GM23338 (cell line): ENCODE measurements at regions not wholly inside any gene's neighbourhood (a gene's known extent, or its start where the extent isn't known, plus 50 kb on each side); places are given as distances from the start of the nearest gene placed in this dataset.

Experiments
- ATAC-seq: fragments of 200-7000 bp; cut with Tn5 transposase; 3 replicates; pipeline ENCODE4 v1.9.1; 2020
- DNase-seq: peaks from one replicate; pipeline ENCODE4 v3.0.0-alpha.2; 2015; ENCODE audit warnings: low spot score
- H2AFZ ChIP-seq: fragments of 200-600 bp; sonication (generic); 2 replicates; pipeline ENCODE4 v1.8.0; 2016; ENCODE audit warnings: antibody characterized with exemption, mild to moderate bottlenecking, moderate library complexity
- H3F3A ChIP-seq: fragments of 200-600 bp; sonication (generic); replicated peaks from 2 replicates; pipeline ENCODE4 v1.8.0; 2017; ENCODE audit warnings: antibody characterized with exemption, mixed run types, low read depth
- H3K27ac ChIP-seq: fragments of 200-600 bp; sonication (generic); 2 replicates; pipeline ENCODE4 v1.6.1; 2016; ENCODE audit warnings: low read depth
- H3K27me3 ChIP-seq: fragments of 200-600 bp; sonication (generic); 2 replicates; pipeline ENCODE4 v1.8.0; 2016; ENCODE audit warnings: mild to moderate bottlenecking, mixed run types, moderate library complexity; ENCODE audit not compliant: insufficient read depth
- H3K36me3 ChIP-seq: fragments of 200-600 bp; sonication (generic); 2 replicates; pipeline ENCODE4 v1.8.0; 2016; ENCODE audit warnings: mild to moderate bottlenecking; ENCODE audit not compliant: insufficient read depth
- H3K4me1 ChIP-seq: fragments of 200-600 bp; sonication (generic); 2 replicates; pipeline ENCODE4 v1.8.0; 2016; ENCODE audit warnings: mild to moderate bottlenecking, moderate library complexity; ENCODE audit not compliant: insufficient read depth
- H3K4me2 ChIP-seq: fragments of 200-600 bp; sonication (generic); 2 replicates; pipeline ENCODE4 v1.7.1; 2017; ENCODE audit warnings: mixed run types
- H3K4me3 ChIP-seq: fragments of 200-600 bp; sonication (generic); 2 replicates; pipeline ENCODE4 v1.6.1; 2016; ENCODE audit warnings: mixed run types
- H3K79me2 ChIP-seq: fragments of 200-600 bp; sonication (generic); replicated peaks from 2 replicates; pipeline ENCODE4 v1.8.0; 2017; ENCODE audit warnings: mild to moderate bottlenecking; ENCODE audit not compliant: insufficient read depth
- H3K9me2 ChIP-seq: fragments of 200-600 bp; sonication (generic); 2 replicates; pipeline ENCODE4 v1.8.0; 2017; ENCODE audit not compliant: insufficient read depth
- H4K20me1 ChIP-seq: fragments of 200-600 bp; sonication (generic); replicated peaks from 2 replicates; pipeline ENCODE4 v1.8.0; 2017; ENCODE audit warnings: mild to moderate bottlenecking; ENCODE audit not compliant: insufficient read depth
- H3K27ac Mint-ChIP-seq: 2 replicates; pipeline ENCODE4 v1.8.0; 2020; ENCODE audit warnings: inconsistent platforms, mild to moderate bottlenecking, moderate library complexity, mixed read lengths
- H3K27me3 Mint-ChIP-seq: 3 replicates; pipeline ENCODE4 v1.8.0; 2022; ENCODE audit warnings: low read depth, mild to moderate bottlenecking, moderate library complexity, mixed read lengths, inconsistent platforms; ENCODE audit not compliant: insufficient read depth, poor library complexity
- H3K36me3 Mint-ChIP-seq: 3 replicates; pipeline ENCODE4 v1.8.0; 2021; ENCODE audit warnings: low read depth, mild to moderate bottlenecking, inconsistent platforms, moderate library complexity, mixed read lengths
- H3K4me1 Mint-ChIP-seq: 3 replicates; pipeline ENCODE4 v1.8.0; 2020; ENCODE audit warnings: mild to moderate bottlenecking, inconsistent platforms, mixed read lengths
- H3K4me3 Mint-ChIP-seq: 3 replicates; pipeline ENCODE4 v1.8.0; 2021; ENCODE audit warnings: moderate library complexity, mild to moderate bottlenecking, inconsistent platforms, mixed read lengths
- H3K9me3 Mint-ChIP-seq: 3 replicates; pipeline ENCODE4 v1.8.0; 2020; ENCODE audit warnings: moderate library complexity, mild to moderate bottlenecking, inconsistent platforms, mixed read lengths
- CREB1 ChIP-seq: fragments of 250-450 bp; sonication (Bioruptor Pico); IDR thresholded peaks from 2 replicates; pipeline ENCODE4 v1.5.0; 2020; ENCODE audit warnings: low read depth, mild to moderate bottlenecking, moderate library complexity
- EZH2 ChIP-seq: fragments of 200-600 bp; sonication (generic); IDR thresholded peaks from one replicate; pipeline ENCODE4 v1.8.0; 2017; ENCODE audit warnings: antibody characterized with exemption, mild to moderate bottlenecking, low read depth; ENCODE audit not compliant: unreplicated experiment
- JUNB ChIP-seq: IDR thresholded peaks from one replicate; pipeline ENCODE4 v1.6.1; 2016; ENCODE audit warnings: antibody characterized with exemption; ENCODE audit not compliant: unreplicated experiment
- NANOG ChIP-seq: IDR thresholded peaks from 2 replicates; pipeline ENCODE4 v1.6.1; 2016; ENCODE audit warnings: antibody characterized with exemption, borderline replicate concordance
- POLR2AphosphoS5 ChIP-seq: IDR thresholded peaks from 2 replicates; pipeline ENCODE4 v1.6.1; 2016; ENCODE audit warnings: antibody characterized with exemption, low read depth
- STAT1 ChIP-seq: IDR thresholded peaks from one replicate; pipeline ENCODE4 v1.6.1; 2016; ENCODE audit warnings: antibody characterized with exemption; ENCODE audit not compliant: unreplicated experiment
- ZNF114 ChIP-seq: fragments of 250-450 bp; sonication (Bioruptor Pico); IDR thresholded peaks from 2 replicates; pipeline ENCODE4 v1.5.0; 2020; ENCODE audit warnings: mild to moderate bottlenecking, moderate library complexity
- TF ChIP-seq, protein P1 (sequence below): IDR thresholded peaks from one replicate; pipeline ENCODE4 v1.6.1; 2018; ENCODE audit warnings: antibody characterized with exemption; ENCODE audit not compliant: unreplicated experiment
- TF ChIP-seq, protein P2 (sequence below): fragments of 250-450 bp; sonication (Bioruptor Pico); IDR thresholded peaks from 2 replicates; pipeline ENCODE4 v1.5.0; 2020; ENCODE audit warnings: mild to moderate bottlenecking, moderate library complexity
- TF ChIP-seq, protein P3 (sequence below): IDR thresholded peaks from 2 replicates; pipeline ENCODE4 v1.6.1; 2016; ENCODE audit warnings: antibody characterized with exemption

DNA sequence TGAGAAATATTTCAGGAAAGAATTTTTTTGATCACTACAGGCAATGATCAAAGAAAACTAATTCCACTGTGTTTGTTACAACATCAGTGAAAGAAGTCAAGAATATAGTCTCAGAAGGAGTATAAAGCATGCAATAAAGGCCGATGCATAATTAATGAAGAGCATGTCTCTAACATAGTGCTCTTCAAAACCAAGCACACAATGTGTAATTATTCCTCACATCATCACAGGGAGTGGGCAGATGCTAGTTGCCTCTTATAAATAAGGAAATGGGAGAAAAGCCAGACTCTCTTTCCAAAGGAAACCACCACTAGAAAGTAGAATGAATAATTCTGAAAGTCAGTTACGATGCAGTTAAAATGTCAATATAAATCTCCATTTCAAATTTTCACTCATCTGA is 220.1 kb downstream of the TEX36 start:
- Mint-ChIP-seq H3K27ac (no peak overlapping the region), H3K9me3 (no peaks in the 10 kb centered on the region), H3K36me3 (no peaks in the 10 kb centered on the region), H3K4me1 (no peaks in the 10 kb centered on the region), H3K4me3 (no peak overlapping the region), H3K27me3 (no peaks in the 10 kb centered on the region)
- DNase-seq (no peak), ATAC-seq (no peak)
- no peaks in the 10 kb centered on the region for H3F3A ChIP-seq
- no peak overlapping the region for H2AFZ ChIP-seq
- no peaks in the 10 kb centered on the region; the same call in 1 of the 2 replicates for H4K20me1 ChIP-seq
- H3K79me2 ChIP-seq, result no peaks in the 10 kb centered on the region
- H3K9me2 ChIP-seq, result peaks cover 8% of the 10 kb centered on the region
- no peaks in the 10 kb centered on the region for H3K27me3 ChIP-seq
- no peak overlapping the region for H3K27ac ChIP-seq
- TF ChIP-seq NANOG (no peak), STAT1 (no peak), ZNF114 (no peak), JUNB (no peak), EZH2 (no peak), CREB1 (CRISPR knock-in tag) (no peak), POLR2AphosphoS5 (no peak)
- TF ChIP-seq, protein P1, sequence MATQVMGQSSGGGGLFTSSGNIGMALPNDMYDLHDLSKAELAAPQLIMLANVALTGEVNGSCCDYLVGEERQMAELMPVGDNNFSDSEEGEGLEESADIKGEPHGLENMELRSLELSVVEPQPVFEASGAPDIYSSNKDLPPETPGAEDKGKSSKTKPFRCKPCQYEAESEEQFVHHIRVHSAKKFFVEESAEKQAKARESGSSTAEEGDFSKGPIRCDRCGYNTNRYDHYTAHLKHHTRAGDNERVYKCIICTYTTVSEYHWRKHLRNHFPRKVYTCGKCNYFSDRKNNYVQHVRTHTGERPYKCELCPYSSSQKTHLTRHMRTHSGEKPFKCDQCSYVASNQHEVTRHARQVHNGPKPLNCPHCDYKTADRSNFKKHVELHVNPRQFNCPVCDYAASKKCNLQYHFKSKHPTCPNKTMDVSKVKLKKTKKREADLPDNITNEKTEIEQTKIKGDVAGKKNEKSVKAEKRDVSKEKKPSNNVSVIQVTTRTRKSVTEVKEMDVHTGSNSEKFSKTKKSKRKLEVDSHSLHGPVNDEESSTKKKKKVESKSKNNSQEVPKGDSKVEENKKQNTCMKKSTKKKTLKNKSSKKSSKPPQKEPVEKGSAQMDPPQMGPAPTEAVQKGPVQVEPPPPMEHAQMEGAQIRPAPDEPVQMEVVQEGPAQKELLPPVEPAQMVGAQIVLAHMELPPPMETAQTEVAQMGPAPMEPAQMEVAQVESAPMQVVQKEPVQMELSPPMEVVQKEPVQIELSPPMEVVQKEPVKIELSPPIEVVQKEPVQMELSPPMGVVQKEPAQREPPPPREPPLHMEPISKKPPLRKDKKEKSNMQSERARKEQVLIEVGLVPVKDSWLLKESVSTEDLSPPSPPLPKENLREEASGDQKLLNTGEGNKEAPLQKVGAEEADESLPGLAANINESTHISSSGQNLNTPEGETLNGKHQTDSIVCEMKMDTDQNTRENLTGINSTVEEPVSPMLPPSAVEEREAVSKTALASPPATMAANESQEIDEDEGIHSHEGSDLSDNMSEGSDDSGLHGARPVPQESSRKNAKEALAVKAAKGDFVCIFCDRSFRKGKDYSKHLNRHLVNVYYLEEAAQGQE, result no peak
- TF ChIP-seq, protein P2, sequence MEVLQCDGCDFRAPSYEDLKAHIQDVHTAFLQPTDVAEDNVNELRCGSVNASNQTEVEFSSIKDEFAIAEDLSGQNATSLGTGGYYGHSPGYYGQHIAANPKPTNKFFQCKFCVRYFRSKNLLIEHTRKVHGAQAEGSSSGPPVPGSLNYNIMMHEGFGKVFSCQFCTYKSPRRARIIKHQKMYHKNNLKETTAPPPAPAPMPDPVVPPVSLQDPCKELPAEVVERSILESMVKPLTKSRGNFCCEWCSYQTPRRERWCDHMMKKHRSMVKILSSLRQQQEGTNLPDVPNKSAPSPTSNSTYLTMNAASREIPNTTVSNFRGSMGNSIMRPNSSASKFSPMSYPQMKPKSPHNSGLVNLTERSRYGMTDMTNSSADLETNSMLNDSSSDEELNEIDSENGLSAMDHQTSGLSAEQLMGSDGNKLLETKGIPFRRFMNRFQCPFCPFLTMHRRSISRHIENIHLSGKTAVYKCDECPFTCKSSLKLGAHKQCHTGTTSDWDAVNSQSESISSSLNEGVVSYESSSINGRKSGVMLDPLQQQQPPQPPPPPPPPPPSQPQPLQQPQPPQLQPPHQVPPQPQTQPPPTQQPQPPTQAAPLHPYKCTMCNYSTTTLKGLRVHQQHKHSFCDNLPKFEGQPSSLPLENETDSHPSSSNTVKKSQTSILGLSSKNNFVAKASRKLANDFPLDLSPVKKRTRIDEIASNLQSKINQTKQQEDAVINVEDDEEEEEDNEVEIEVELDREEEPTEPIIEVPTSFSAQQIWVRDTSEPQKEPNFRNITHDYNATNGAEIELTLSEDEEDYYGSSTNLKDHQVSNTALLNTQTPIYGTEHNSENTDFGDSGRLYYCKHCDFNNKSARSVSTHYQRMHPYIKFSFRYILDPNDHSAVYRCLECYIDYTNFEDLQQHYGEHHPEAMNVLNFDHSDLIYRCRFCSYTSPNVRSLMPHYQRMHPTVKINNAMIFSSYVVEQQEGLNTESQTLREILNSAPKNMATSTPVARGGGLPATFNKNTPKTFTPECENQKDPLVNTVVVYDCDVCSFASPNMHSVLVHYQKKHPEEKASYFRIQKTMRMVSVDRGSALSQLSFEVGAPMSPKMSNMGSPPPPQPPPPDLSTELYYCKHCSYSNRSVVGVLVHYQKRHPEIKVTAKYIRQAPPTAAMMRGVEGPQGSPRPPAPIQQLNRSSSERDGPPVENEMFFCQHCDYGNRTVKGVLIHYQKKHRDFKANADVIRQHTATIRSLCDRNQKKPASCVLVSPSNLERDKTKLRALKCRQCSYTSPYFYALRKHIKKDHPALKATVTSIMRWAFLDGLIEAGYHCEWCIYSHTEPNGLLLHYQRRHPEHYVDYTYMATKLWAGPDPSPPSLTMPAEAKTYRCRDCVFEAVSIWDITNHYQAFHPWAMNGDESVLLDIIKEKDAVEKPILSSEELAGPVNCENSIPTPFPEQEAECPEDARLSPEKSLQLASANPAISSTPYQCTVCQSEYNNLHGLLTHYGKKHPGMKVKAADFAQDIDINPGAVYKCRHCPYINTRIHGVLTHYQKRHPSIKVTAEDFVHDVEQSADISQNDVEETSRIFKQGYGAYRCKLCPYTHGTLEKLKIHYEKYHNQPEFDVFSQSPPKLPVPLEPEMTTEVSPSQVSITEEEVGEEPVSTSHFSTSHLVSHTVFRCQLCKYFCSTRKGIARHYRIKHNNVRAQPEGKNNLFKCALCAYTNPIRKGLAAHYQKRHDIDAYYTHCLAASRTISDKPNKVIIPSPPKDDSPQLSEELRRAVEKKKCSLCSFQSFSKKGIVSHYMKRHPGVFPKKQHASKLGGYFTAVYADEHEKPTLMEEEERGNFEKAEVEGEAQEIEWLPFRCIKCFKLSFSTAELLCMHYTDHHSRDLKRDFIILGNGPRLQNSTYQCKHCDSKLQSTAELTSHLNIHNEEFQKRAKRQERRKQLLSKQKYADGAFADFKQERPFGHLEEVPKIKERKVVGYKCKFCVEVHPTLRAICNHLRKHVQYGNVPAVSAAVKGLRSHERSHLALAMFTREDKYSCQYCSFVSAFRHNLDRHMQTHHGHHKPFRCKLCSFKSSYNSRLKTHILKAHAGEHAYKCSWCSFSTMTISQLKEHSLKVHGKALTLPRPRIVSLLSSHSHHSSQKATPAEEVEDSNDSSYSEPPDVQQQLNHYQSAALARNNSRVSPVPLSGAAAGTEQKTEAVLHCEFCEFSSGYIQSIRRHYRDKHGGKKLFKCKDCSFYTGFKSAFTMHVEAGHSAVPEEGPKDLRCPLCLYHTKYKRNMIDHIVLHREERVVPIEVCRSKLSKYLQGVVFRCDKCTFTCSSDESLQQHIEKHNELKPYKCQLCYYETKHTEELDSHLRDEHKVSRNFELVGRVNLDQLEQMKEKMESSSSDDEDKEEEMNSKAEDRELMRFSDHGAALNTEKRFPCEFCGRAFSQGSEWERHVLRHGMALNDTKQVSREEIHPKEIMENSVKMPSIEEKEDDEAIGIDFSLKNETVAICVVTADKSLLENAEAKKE (CRISPR knock-in tag), result no peak
- TF ChIP-seq, protein P3, sequence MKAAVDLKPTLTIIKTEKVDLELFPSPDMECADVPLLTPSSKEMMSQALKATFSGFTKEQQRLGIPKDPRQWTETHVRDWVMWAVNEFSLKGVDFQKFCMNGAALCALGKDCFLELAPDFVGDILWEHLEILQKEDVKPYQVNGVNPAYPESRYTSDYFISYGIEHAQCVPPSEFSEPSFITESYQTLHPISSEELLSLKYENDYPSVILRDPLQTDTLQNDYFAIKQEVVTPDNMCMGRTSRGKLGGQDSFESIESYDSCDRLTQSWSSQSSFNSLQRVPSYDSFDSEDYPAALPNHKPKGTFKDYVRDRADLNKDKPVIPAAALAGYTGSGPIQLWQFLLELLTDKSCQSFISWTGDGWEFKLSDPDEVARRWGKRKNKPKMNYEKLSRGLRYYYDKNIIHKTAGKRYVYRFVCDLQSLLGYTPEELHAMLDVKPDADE, result no peak
- no peaks in the 10 kb centered on the region for H3K36me3 ChIP-seq
- no peaks in the 10 kb centered on the region for H3K4me1 ChIP-seq
- H3K4me3 ChIP-seq, result no peak overlapping the region
- no peak overlapping the region for H3K4me2 ChIP-seq
